ENCODE measurements at regions not wholly inside any gene's neighbourhood (a gene's known extent, or its start where the extent isn't known, plus 50 kb on each side); places are given as distances from the start of the nearest gene placed in this dataset.

DNA sequence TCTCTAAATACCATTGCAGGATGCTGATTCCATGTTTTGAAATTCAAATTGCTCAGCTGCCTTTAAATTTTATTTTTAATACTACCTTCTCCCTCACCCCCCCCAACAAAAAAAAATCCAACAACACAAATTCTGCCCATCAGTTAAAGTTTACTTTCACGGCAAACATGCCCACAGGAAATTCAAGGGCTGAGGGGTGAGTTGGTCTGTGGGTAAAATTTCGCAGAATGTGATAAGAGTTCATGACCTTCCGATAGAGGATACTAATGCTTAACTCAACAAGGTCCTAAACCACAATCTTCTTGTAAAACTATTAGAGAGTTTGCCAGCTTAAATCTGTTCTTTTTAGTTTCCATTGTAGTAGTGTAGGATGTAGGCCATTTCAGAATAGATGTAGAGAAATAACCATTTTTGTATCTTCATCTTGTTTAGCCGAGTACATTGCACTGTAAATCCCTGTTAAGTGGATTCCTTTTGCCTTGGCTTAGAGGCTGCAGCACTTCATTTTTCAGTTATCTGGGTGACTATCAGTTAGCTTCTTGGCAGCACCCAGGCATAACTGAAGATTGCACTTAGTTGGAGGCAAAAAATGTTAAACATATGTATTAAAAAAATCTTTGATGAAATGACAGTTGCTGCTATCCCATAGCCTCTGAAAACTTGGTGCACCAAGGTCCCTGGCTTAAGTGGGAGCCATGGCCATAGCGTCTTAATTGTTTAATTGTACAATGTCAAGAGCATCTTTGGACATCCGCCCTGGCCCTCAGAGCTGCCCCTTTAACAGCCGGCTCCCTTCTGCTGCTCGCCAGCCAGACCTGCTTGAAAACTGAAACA, 232.3 kb downstream of the HAUS1 start:
- no peak overlapping the region for H3K27ac ChIP-seq
- TF ChIP-seq CTCF (IDR thresholded peaks at IDR 0.05) (no peak), EP300 (IDR thresholded peaks at IDR 0.05) (no peak), POLR2A (IDR thresholded peaks at IDR 0.05) (no peak)
- WGBS, 2 donors = 43 to 55% methylated on average over 8 of the region's 8 CpGs

DNA sequence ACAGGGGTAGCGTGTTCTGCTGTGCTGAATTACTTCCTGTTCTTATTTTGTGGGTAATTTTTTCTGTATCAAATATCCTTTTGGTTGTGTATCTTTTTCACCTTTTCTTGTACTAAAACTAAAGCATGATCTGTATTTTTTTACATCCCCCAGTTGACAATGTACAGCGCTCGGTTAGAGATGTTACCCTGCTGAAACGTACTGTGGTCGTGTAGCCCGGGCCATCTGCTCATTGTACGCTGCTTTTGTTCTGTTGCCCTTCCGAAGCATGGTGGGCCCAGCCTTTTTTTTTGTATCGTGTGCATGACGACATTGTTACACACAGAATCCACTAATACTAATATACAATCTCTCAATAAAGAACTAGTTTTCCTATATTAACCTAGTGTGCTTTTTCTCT, 233.1 kb downstream of the HAUS1 start:
- Histone ChIP-seq H3K27me3 (peaks cover 0 to 20% of the 10 kb centered on the region in 2 donors), H3K27ac (no peak overlapping the region), H3K36me3 (no peaks in the 10 kb centered on the region), H3K4me1 (peaks cover 0 to 39% (median 8%) of the 10 kb centered on the region in 4 donors), H3K4me3 (no peak overlapping the region), H3K9me3 (no peaks in the 10 kb centered on the region)
- WGBS, 2 donors = 65% methylated on average over 10 of the region's 10 CpGs
- no peak for TF ChIP-seq POLR2A (IDR thresholded peaks at IDR 0.05)
- no peak for TF ChIP-seq CTCF (IDR thresholded peaks at IDR 0.05)
- no peak for TF ChIP-seq EP300 (IDR thresholded peaks at IDR 0.05)
- DNase-seq (ENCODE audit: low spot score in 2 of 2) = no peak

More for the DNA sequence above, 232.3 kb downstream of the HAUS1 start:
- Histone ChIP-seq H3K9me3 (no peaks in the 10 kb centered on the region), H3K27me3 (peaks cover 0 to 20% of the 10 kb centered on the region in 2 donors), H3K4me3 (no peak overlapping the region), H3K36me3 (no peaks in the 10 kb centered on the region), H3K4me1 (peaks cover 0 to 39% (median 8%) of the 10 kb centered on the region in 4 donors)
- DNase-seq (ENCODE audit: low spot score in 2 of 2) = no peak

GRCh38 chr18:46338205-46338604, 234.0 kb downstream of the HAUS1 start:
- no peaks in the 10 kb centered on the region for H3K36me3 ChIP-seq
- H3K27me3 ChIP-seq = peaks cover 0 to 17% of the 10 kb centered on the region in 2 donors
- H3K9me3 ChIP-seq = no peaks in the 10 kb centered on the region
- no peak overlapping the region for H3K4me3 ChIP-seq
- WGBS, 2 donors = 70 to 73% methylated on average over 2 of the region's 2 CpGs
- peaks cover 0 to 34% (median 8%) of the 10 kb centered on the region in 4 donors for H3K4me1 ChIP-seq
- TF ChIP-seq CTCF (IDR thresholded peaks at IDR 0.05) = no peak
- no peak for TF ChIP-seq EP300 (IDR thresholded peaks at IDR 0.05)
- TF ChIP-seq POLR2A (IDR thresholded peaks at IDR 0.05) = no peak
- DNase-seq (ENCODE audit: low spot score in 2 of 2) = no peak
- no peak overlapping the region for H3K27ac ChIP-seq

DNA sequence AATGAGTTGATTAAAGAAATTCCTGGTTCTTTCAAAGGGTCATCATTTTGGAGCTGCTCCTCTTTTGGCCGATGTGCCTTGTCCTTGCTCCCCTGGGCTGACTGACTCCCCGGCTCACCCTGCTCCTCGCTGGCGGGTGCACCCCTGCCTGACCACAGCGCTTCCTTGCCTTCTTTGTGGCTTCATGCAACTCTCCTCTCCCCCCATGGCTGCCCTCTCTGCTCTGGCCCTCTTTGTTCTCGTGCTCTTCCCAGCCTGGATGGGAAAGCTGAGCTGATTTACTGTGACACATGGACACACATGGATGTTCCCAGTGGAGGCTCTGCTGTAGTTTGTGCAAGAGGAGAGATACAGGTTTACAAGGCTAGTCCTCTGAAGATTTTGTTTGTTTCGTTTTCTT, 234.6 kb downstream of the HAUS1 start:
- Histone ChIP-seq H3K4me1 (peaks cover 0 to 28% (median 8%) of the 10 kb centered on the region in 4 donors), H3K36me3 (no peaks in the 10 kb centered on the region), H3K9me3 (no peaks in the 10 kb centered on the region), H3K27me3 (peaks cover 0 to 14% of the 10 kb centered on the region in 2 donors), H3K4me3 (no peak overlapping the region), H3K27ac (no peak overlapping the region)
- no peak for DNase-seq (ENCODE audit: low spot score in 2 of 2)
- WGBS, 2 donors = 64 to 66% methylated on average over 7 of the region's 7 CpGs
- no peak for TF ChIP-seq CTCF (IDR thresholded peaks at IDR 0.05)
- no peak for TF ChIP-seq POLR2A (IDR thresholded peaks at IDR 0.05)
- TF ChIP-seq EP300 (IDR thresholded peaks at IDR 0.05) = no peak

DNA sequence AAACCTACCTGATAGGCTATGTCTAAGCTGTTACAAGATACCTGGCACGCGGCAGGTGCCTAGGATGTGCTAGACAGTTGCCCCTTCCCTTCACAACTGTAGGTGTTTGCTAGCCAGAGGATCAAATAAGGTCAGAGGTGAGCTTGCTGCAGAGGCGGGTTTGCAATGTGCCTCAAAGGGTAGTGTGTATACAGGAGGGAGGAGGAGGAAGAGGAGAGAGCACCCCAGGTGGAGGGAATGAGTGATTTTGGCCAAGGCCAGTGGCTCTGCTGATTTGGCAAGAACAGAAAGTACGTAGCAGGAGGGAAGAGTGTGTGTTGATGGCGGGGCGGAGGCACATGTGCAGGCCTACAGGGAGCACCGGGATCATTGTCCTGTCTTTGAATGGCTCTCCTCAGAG, 236.5 kb downstream of the HAUS1 start:
- H3K36me3 ChIP-seq = no peaks in the 10 kb centered on the region
- TF ChIP-seq POLR2A (IDR thresholded peaks at IDR 0.05) = no peak
- no peak for TF ChIP-seq EP300 (IDR thresholded peaks at IDR 0.05)
- no peak for TF ChIP-seq CTCF (IDR thresholded peaks at IDR 0.05)
- DNase-seq (ENCODE audit: low spot score in 2 of 2) = no peak
- peaks cover 0 to 3% of the 10 kb centered on the region in 2 donors for H3K27me3 ChIP-seq
- peaks cover 0 to 16% (median 0%) of the 10 kb centered on the region in 4 donors for H3K4me1 ChIP-seq
- no peak overlapping the region for H3K4me3 ChIP-seq
- WGBS, 2 donors = 90 to 97% methylated on average over 7 of the region's 7 CpGs
- no peaks in the 10 kb centered on the region for H3K9me3 ChIP-seq
- H3K27ac ChIP-seq = no peak overlapping the region

All from tibial nerve (tissue), 4 donors.